Osteoblast (primary cell): ENCODE measurements at regions not wholly inside any gene's neighbourhood (a gene's known extent, or its start where the extent isn't known, plus 50 kb on each side); places are given as distances from the start of the nearest gene placed in this dataset.

Experiments used
- DNase-seq: peaks from one replicate; pipeline ENCODE4 v3.0.0; 2011; ENCODE audit warnings: low spot score, mixed read lengths; ENCODE audit not compliant: insufficient read length; ENCODE audit errors: missing footprints
- H2AFZ ChIP-seq: 2 replicates; pipeline ENCODE4 v1.6.0; 2011; ENCODE audit warnings: mild to moderate bottlenecking, low read length
- H3K27ac ChIP-seq: 2 replicates; pipeline ENCODE4 v1.5.1; 2011; ENCODE audit warnings: mild to moderate bottlenecking, low read depth, low read length, moderate library complexity
- H3K27me3 ChIP-seq: 2 replicates; pipeline ENCODE4 v1.6.0; 2012; ENCODE audit warnings: mild to moderate bottlenecking, control low read depth, inconsistent platforms, low read length, moderate library complexity; ENCODE audit not compliant: insufficient read depth
- H3K36me3 ChIP-seq: 2 replicates; pipeline ENCODE4 v1.5.1; 2011; ENCODE audit warnings: mild to moderate bottlenecking, low read length, control low read depth, moderate library complexity; ENCODE audit not compliant: insufficient read depth
- H3K4me1 ChIP-seq: 2 replicates; pipeline ENCODE4 v1.5.1; 2011; ENCODE audit warnings: mild to moderate bottlenecking, low read length, control low read depth, moderate library complexity; ENCODE audit not compliant: insufficient read depth
- H3K4me2 ChIP-seq: 2 replicates; pipeline ENCODE4 v1.6.0; 2011; ENCODE audit warnings: mild to moderate bottlenecking, low read length; ENCODE audit not compliant: insufficient read depth
- H3K4me3 ChIP-seq: fragments of 200-600 bp; sonication (generic); 3 replicates; pipeline ENCODE4 v1.5.1; 2012; ENCODE audit warnings: mild to moderate bottlenecking, low read length, inconsistent platforms; ENCODE audit not compliant: insufficient read depth
- H3K79me2 ChIP-seq: 2 replicates; pipeline ENCODE4 v1.6.0; 2012; ENCODE audit warnings: mild to moderate bottlenecking, low read length, control low read depth, inconsistent platforms; ENCODE audit not compliant: insufficient read depth
- H3K9me3 ChIP-seq: 2 replicates; pipeline ENCODE4 v1.5.1; 2011; ENCODE audit warnings: low read depth, low read length, control low read depth
- H4K20me1 ChIP-seq: 2 replicates; pipeline ENCODE4 v1.6.0; 2012; ENCODE audit warnings: mild to moderate bottlenecking, low read length, control low read depth; ENCODE audit not compliant: insufficient read depth
- CTCF ChIP-seq: IDR thresholded peaks from 2 replicates; pipeline ENCODE4 v1.5.1; 2011; ENCODE audit warnings: mild to moderate bottlenecking, low read depth, low read length, moderate library complexity; ENCODE audit errors: extremely low read depth

GRCh38 chr14:97978341-97978740, 1181.2 kb downstream of the VRK1 start:
- H2AFZ ChIP-seq, result no peak overlapping the region
- H3K4me2 ChIP-seq, result peak overlapping the region; percentile 51
- no peaks in the 10 kb centered on the region for H3K27me3 ChIP-seq
- no peaks in the 10 kb centered on the region for H3K79me2 ChIP-seq
- H3K4me3 ChIP-seq, result peak overlapping the region; percentile 45
- no peaks in the 10 kb centered on the region for H3K9me3 ChIP-seq
- H3K27ac ChIP-seq, result no peak overlapping the region
- no peaks in the 10 kb centered on the region for H3K36me3 ChIP-seq
- H3K4me1 ChIP-seq, result peaks cover 4% of the 10 kb centered on the region
- no peaks in the 10 kb centered on the region for H4K20me1 ChIP-seq
- peak; percentile 22 for TF ChIP-seq CTCF
- no peak for DNase-seq

- Histone ChIP-seq H4K20me1 (no peaks in the 10 kb centered on the region), H3K4me3 (no peak overlapping the region), H3K79me2 (no peaks in the 10 kb centered on the region), H3K4me2 (no peak overlapping the region), H3K27ac (no peak overlapping the region), H2AFZ (no peak overlapping the region), H3K4me1 (no peaks in the 10 kb centered on the region), H3K9me3 (no peaks in the 10 kb centered on the region), H3K27me3 (no peaks in the 10 kb centered on the region), H3K36me3 (no peaks in the 10 kb centered on the region)
- DNase-seq, result no peak
- TF ChIP-seq CTCF, result no peak
These were observed 1196.4 kb downstream of the VRK1 start for GRCh38 chr14:97993508-97994019.

GRCh38 chr14:97994020-97994531, 1196.9 kb downstream of the VRK1 start:
- Histone ChIP-seq H3K36me3 (no peaks in the 10 kb centered on the region), H3K9me3 (no peaks in the 10 kb centered on the region), H2AFZ (no peak overlapping the region), H3K4me2 (no peak overlapping the region), H3K79me2 (no peaks in the 10 kb centered on the region), H3K4me3 (no peak overlapping the region), H3K27me3 (no peaks in the 10 kb centered on the region), H3K4me1 (no peaks in the 10 kb centered on the region), H4K20me1 (no peaks in the 10 kb centered on the region), H3K27ac (no peak overlapping the region)
- no peak for DNase-seq
- no peak for TF ChIP-seq CTCF

DNA sequence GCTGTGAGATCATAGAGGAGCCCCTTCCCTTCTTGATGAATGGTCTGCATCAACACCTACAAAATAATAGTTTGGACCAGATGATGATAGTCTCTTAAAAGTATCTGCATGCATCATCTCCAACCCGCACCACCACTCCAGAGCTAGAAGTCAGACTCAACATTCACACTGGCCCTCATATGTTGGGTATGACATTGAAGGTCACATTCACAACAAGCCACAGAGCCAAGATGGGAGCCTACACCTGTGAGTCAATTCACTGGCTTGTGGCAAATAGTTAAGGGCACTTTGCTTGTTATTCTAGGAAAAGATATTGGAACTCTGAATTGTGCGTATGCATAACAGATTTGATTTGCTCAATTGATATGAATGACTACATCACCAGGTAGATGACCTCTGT, 1197.9 kb downstream of the VRK1 start:
- no peak for DNase-seq
- no peaks in the 10 kb centered on the region for H3K79me2 ChIP-seq
- H2AFZ ChIP-seq, result no peak overlapping the region
- TF ChIP-seq CTCF, result no peak
- H3K27ac ChIP-seq, result no peak overlapping the region
- H3K4me3 ChIP-seq, result no peak overlapping the region
- H3K27me3 ChIP-seq, result no peaks in the 10 kb centered on the region
- H3K36me3 ChIP-seq, result no peaks in the 10 kb centered on the region
- no peak overlapping the region for H3K4me2 ChIP-seq
- no peaks in the 10 kb centered on the region for H3K4me1 ChIP-seq
- H4K20me1 ChIP-seq, result no peaks in the 10 kb centered on the region
- no peaks in the 10 kb centered on the region for H3K9me3 ChIP-seq
